Right atrium auricular region (tissue), 2 donors: ENCODE measurements at regions not wholly inside any gene's neighbourhood (a gene's known extent, or its start where the extent isn't known, plus 50 kb on each side); places are given as distances from the start of the nearest gene placed in this dataset.

Experiments used
- DNase-seq: peaks from one replicate; pipeline ENCODE4 v3.0.0-alpha.2; 2019; ENCODE audit warnings: low spot score
- H3K27ac ChIP-seq, 2 donors: fragments of 200-600 bp; sonication (generic); 1 replicate in 1 of 2; 2 replicates in 1 of 2; pipeline ENCODE4 v1.5.1; 2016 to 2019
- H3K27me3 ChIP-seq, 2 donors: fragments of 200-600 bp; sonication (generic); one replicate each; pipeline versions ENCODE4 v1.5.1 to v1.6.0; 2017 to 2019
- H3K36me3 ChIP-seq: fragments of 200-600 bp; sonication (generic); one replicate; pipeline ENCODE4 v1.5.1; 2016
- H3K4me1 ChIP-seq, 2 donors: fragments of 200-600 bp; sonication (generic); one replicate each; pipeline versions ENCODE4 v1.5.1 to v1.6.0; 2017 to 2019
- H3K4me3 ChIP-seq, 2 donors: fragments of 200-600 bp; sonication (generic); 1 replicate in 1 of 2; 2 replicates in 1 of 2; pipeline ENCODE4 v1.5.1; 2017 to 2019; ENCODE audit warnings: mild to moderate bottlenecking in 1 of 2, moderate library complexity in 1 of 2
- H3K9me3 ChIP-seq, 2 donors: fragments of 200-600 bp; sonication (generic); one replicate each; pipeline ENCODE4 v1.5.1; 2019
- CTCF ChIP-seq, 2 donors: fragments of 200-600 bp; sonication (generic); IDR thresholded peaks; one replicate each; pipeline ENCODE4 v1.5.1; 2019; ENCODE audit warnings: antibody characterized with exemption in 2 of 2

GRCh38 chr11:15765530-15765929, 590.8 kb downstream of the SOX6 start:
- Histone ChIP-seq H3K27ac (no peak overlapping the region), H3K4me1 (no peaks in the 10 kb centered on the region), H3K27me3 (no peaks in the 10 kb centered on the region), H3K9me3 (no peaks in the 10 kb centered on the region), H3K36me3 (no peaks in the 10 kb centered on the region), H3K4me3 (no peak overlapping the region)
- DNase-seq, result no peak
- TF ChIP-seq CTCF (IDR thresholded peaks at IDR 0.05), result no peak

- no peak for TF ChIP-seq CTCF (IDR thresholded peaks at IDR 0.05)
Observed at GRCh38 chr11:15768321-15768720, 588.0 kb downstream of the SOX6 start.

DNA sequence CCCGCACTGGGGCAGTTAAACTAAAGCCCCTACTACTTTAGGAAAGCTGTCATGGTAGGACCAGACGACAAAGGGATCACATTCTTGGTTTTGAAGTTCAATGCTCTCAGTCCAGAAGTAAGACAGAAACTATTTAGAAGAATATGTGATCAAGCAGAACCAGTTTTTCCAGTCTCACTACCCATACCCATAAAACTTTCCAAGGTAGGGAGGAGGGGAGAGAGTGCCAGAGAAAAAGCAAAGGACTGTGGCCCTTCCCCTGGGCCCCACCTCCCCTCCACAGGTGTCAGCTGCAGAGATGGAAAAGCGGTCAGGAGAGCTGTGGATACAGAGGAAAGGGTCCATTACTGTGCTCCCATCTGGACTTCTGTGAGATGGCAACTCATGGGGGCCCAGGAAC, 587.1 kb downstream of the SOX6 start:
- Histone ChIP-seq H3K4me1 (no peaks in the 10 kb centered on the region), H3K9me3 (no peaks in the 10 kb centered on the region), H3K4me3 (no peak overlapping the region), H3K27me3 (no peaks in the 10 kb centered on the region), H3K36me3 (no peaks in the 10 kb centered on the region), H3K27ac (no peak overlapping the region)
- TF ChIP-seq CTCF (IDR thresholded peaks at IDR 0.05), result no peak
- no peak for DNase-seq

More at GRCh38 chr11:15768321-15768720, 588.0 kb downstream of the SOX6 start:
- H3K9me3 ChIP-seq, result no peaks in the 10 kb centered on the region
- no peaks in the 10 kb centered on the region for H3K27me3 ChIP-seq
- no peaks in the 10 kb centered on the region for H3K36me3 ChIP-seq
- DNase-seq, result no peak
- H3K4me1 ChIP-seq, result no peaks in the 10 kb centered on the region
- no peak overlapping the region for H3K27ac ChIP-seq
- H3K4me3 ChIP-seq, result no peak overlapping the region

DNA sequence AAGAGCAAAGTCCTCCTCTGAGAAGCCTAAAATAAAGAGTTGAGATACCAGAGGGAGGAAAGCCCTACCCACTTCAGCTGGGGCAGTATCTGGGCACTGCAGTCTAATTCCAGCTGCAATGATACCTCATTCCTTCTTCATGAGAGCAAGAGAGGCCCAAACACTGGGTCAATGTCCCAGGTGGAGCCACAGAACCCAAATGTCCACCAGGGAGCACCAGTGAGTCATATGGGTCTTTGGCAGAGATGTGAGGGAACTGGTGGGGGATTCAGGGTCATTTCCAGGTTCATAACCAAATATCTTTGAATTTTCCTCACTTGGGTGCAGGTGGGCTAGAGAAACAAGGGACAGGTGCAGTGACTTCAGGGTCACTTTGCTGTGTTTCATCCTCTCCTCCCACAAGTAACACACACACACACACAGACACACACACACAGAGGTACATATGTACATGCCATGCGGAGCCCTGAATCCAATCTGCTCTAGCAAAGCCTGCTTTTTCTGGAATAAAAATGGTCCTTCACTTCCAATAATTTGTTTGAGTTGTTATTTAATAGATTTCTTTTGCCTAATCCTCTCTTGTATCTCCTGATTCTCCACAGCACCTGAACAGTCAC, 585.4 kb downstream of the SOX6 start:
- no peak overlapping the region for H3K4me3 ChIP-seq
- H3K27me3 ChIP-seq, result no peaks in the 10 kb centered on the region
- H3K27ac ChIP-seq, result no peak overlapping the region
- no peaks in the 10 kb centered on the region for H3K9me3 ChIP-seq
- DNase-seq, result no peak
- TF ChIP-seq CTCF (IDR thresholded peaks at IDR 0.05), result peak; percentile 46 to 67
- no peaks in the 10 kb centered on the region for H3K36me3 ChIP-seq
- H3K4me1 ChIP-seq, result peaks cover 0 to 5% of the 10 kb centered on the region in 2 donors

GRCh38 chr11:15772547-15772946, 583.8 kb downstream of the SOX6 start:
- Histone ChIP-seq H3K27me3 (no peaks in the 10 kb centered on the region), H3K27ac (no peak overlapping the region), H3K4me3 (no peak overlapping the region), H3K9me3 (no peaks in the 10 kb centered on the region), H3K4me1 (peaks cover 0 to 5% of the 10 kb centered on the region in 2 donors), H3K36me3 (no peaks in the 10 kb centered on the region)
- TF ChIP-seq CTCF (IDR thresholded peaks at IDR 0.05), result no peak
- no peak for DNase-seq

DNA sequence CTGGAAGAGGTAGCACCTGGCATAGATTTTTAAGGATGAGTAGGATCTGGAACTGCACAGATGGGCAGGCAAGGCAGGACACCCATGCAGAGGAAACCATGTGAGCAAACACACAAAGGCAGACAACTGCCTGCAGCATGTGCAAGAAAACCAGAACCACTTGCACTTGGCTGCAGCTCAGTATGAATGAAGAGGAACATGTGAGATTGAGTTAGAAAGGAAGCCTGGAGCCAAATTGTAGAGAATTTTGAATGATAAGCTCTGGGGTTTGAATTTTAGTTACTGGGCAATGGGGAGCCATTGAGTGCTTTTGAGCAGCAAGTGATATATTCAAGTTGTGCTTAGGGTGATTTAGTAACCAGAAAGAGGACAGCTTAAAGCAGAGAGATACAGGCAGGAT, 583.4 kb downstream of the SOX6 start:
- Histone ChIP-seq H3K36me3 (no peaks in the 10 kb centered on the region), H3K4me3 (no peak overlapping the region), H3K27me3 (no peaks in the 10 kb centered on the region), H3K4me1 (peaks cover 0 to 5% of the 10 kb centered on the region in 2 donors), H3K27ac (no peak overlapping the region), H3K9me3 (no peaks in the 10 kb centered on the region)
- no peak for TF ChIP-seq CTCF (IDR thresholded peaks at IDR 0.05)
- DNase-seq, result no peak
